ENCODE measurements at regions not wholly inside any gene's neighbourhood (a gene's known extent, or its start where the extent isn't known, plus 50 kb on each side); places are given as distances from the start of the nearest gene placed in this dataset.

GRCh38 chr1:73181190-73181540 lies 898.8 kb upstream of the NEGR1 start:
- no peak for DNase-seq

GRCh38 chr1:73180397-73181189 lies 898.3 kb upstream of the NEGR1 start:
- no peak for DNase-seq

GRCh38 chr1:73176902-73177301 lies 894.6 kb upstream of the NEGR1 start:
- DNase-seq = no peak

GRCh38 chr1:73167009-73167657 lies 884.8 kb upstream of the NEGR1 start:
- no peak for DNase-seq

- DNase-seq = no peak
Measured at GRCh38 chr1:73162564-73162963, 880.2 kb upstream of the NEGR1 start.

GRCh38 chr1:73161418-73161817 lies 879.1 kb upstream of the NEGR1 start:
- no peak for DNase-seq

- DNase-seq = no peak
Measured at GRCh38 chr1:73160759-73161158, 878.4 kb upstream of the NEGR1 start.

GRCh38 chr1:73144311-73144710 lies 862.0 kb upstream of the NEGR1 start:
- DNase-seq = no peak

- no peak for DNase-seq
Measured at GRCh38 chr1:73136975-73137374, 854.6 kb upstream of the NEGR1 start.

- no peak for DNase-seq
Measured at GRCh38 chr1:73106931-73107330, 824.6 kb upstream of the NEGR1 start.

GRCh38 chr1:73105755-73106154 lies 823.4 kb upstream of the NEGR1 start:
- DNase-seq = no peak

- DNase-seq = no peak
Measured at GRCh38 chr1:73104749-73105148, 822.4 kb upstream of the NEGR1 start.

- DNase-seq = no peak
Measured at GRCh38 chr1:73100216-73100615, 817.9 kb upstream of the NEGR1 start.

- DNase-seq = no peak
Measured at GRCh38 chr1:73097917-73098316, 815.6 kb upstream of the NEGR1 start.

GRCh38 chr1:73096841-73097240 lies 814.5 kb upstream of the NEGR1 start:
- no peak for DNase-seq

GRCh38 chr1:73092383-73092782 lies 810.0 kb upstream of the NEGR1 start:
- DNase-seq = no peak

- DNase-seq = no peak
Measured at GRCh38 chr1:73066866-73067265, 784.5 kb upstream of the NEGR1 start.

GRCh38 chr1:73065339-73066041 lies 783.2 kb upstream of the NEGR1 start:
- no peak for DNase-seq

- no peak for DNase-seq
Measured at GRCh38 chr1:73056826-73057225, 774.5 kb upstream of the NEGR1 start.

GRCh38 chr1:73044241-73045036 lies 762.1 kb upstream of the NEGR1 start:
- no peak for DNase-seq

- DNase-seq = no peak
Measured at GRCh38 chr1:73042403-73042802, 760.1 kb upstream of the NEGR1 start.

- DNase-seq = no peak
Measured at GRCh38 chr1:73040811-73041210, 758.5 kb upstream of the NEGR1 start.

- DNase-seq = no peak
Measured at GRCh38 chr1:73034271-73034670, 751.9 kb upstream of the NEGR1 start.
